CD4-positive, alpha-beta T cell (primary cell): ENCODE measurements at regions not wholly inside any gene's neighbourhood (a gene's known extent, or its start where the extent isn't known, plus 50 kb on each side); places are given as distances from the start of the nearest gene placed in this dataset.

Experiments
- ATAC-seq: fragments of 200-7000 bp; cut with Tn5 transposase; one replicate; pipeline ENCODE4 v1.10.0; 2022; ENCODE audit warnings: mild to moderate bottlenecking; ENCODE audit not compliant: poor library complexity
- CTCF ChIA-PET: fragments of 350-600 bp; sonication (Branson Sonifier 250); formaldehyde crosslinking; loops from one replicate; lab custom pipeline; 2021; ENCODE audit warnings: antibody characterized with exemption, inconsistent platforms; lab: Charles Lee
- POLR2A ChIA-PET: fragments of 350-600 bp; sonication (Branson Sonifier 250); formaldehyde crosslinking; loops from one replicate; lab custom pipeline; 2021; ENCODE audit warnings: antibody characterized with exemption, inconsistent platforms; lab: Charles Lee
- DNase-seq, 14 experiments: peaks; one replicate each; pipeline ENCODE4 v3.0.0-alpha.2; 2013 to 2020; ENCODE audit warnings: mixed read lengths in 2 of 14
- H3K27ac ChIP-seq, 2 donors: one replicate each; pipeline versions ENCODE4 v1.5.1 to v1.7.0; 2013; ENCODE audit warnings: low read length in 2 of 2, low read depth in 1 of 2, mild to moderate bottlenecking in 1 of 2
- H3K27me3 ChIP-seq, 2 experiments: 1 replicate in 1 of 2; 2 replicates in 1 of 2; pipeline versions ENCODE4 v1.6.1 to v1.7.0; 2013; ENCODE audit warnings: low read length in 2 of 2, control low read depth in 1 of 2, mild to moderate bottlenecking in 1 of 2, moderate library complexity in 1 of 2; ENCODE audit not compliant: insufficient read depth in 2 of 2, control insufficient read depth in 1 of 2
- H3K36me3 ChIP-seq: one replicate; pipeline ENCODE4 v1.6.1; 2013; ENCODE audit warnings: low read length, control low read depth; ENCODE audit not compliant: insufficient read depth
- H3K4me1 ChIP-seq: one replicate; pipeline ENCODE4 v1.6.1; 2013; ENCODE audit warnings: low read length, control low read depth; ENCODE audit not compliant: insufficient read depth
- H3K4me3 ChIP-seq: one replicate; pipeline ENCODE4 v1.5.1; 2013; ENCODE audit warnings: mild to moderate bottlenecking, low read length, moderate library complexity
- H3K9me3 ChIP-seq, 2 experiments: 1 replicate in 1 of 2; 2 replicates in 1 of 2; pipeline versions ENCODE4 v1.6.1 to v1.7.0; 2013; ENCODE audit warnings: low read length in 2 of 2, mild to moderate bottlenecking in 2 of 2, control low read depth in 1 of 2, moderate library complexity in 1 of 2; ENCODE audit not compliant: control insufficient read depth in 1 of 2, insufficient read depth in 1 of 2
- H3K27ac Mint-ChIP-seq: one replicate; pipeline ENCODE4 v1.8.0; 2020; ENCODE audit warnings: mixed read lengths
- H3K27me3 Mint-ChIP-seq: one replicate; pipeline ENCODE4 v1.8.0; 2021; ENCODE audit warnings: mixed read lengths
- H3K36me3 Mint-ChIP-seq: one replicate; pipeline ENCODE4 v1.8.0; 2021; ENCODE audit warnings: low read depth, mixed read lengths
- H3K4me1 Mint-ChIP-seq: one replicate; pipeline ENCODE4 v1.8.0; 2021; ENCODE audit warnings: low read depth, mixed read lengths
- H3K4me3 Mint-ChIP-seq: one replicate; pipeline ENCODE4 v1.8.0; 2020; ENCODE audit warnings: mild to moderate bottlenecking, mixed read lengths
- H3K9me3 Mint-ChIP-seq: one replicate; pipeline ENCODE4 v1.8.0; 2020; ENCODE audit warnings: mixed read lengths
- intact Hi-C, 2 experiments: fragments of 100-400 bp; cut with DNase I in 1 of 2; cut with micrococcal nuclease in 1 of 2; formaldehyde crosslinking; loops; one replicate each; pipeline versions ENCODE4 v1.15.1 to v1.9.0; 2023 to 2025; cut with DNase I, micrococcal nuclease
- TF ChIP-seq, protein P1 (sequence below): fragments of 200-600 bp; IDR thresholded peaks from one replicate; pipeline ENCODE4 v1.8.0; 2022; ENCODE audit warnings: antibody characterized with exemption, mild to moderate bottlenecking

DNA sequence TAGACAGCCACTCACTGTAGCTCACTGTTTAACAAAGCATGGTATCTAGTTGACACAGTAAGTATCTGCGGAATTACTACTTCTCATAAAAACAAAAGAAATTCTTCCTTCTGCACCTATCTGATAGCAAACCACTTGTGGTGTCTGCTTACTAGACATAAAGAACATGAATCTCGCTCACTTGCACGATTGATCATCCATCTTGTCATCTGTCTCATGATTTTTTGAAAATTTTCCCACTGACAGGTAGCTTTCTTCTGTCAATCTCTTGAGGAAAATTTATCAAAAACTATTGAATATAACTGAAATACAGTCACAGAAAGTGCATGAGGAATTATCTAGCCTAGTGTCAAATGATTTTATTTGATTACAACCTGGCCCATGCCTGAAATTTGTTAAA lies 291.6 kb upstream of the ANO3 start:
- Mint-ChIP-seq H3K27ac (no peak overlapping the region), H3K9me3 (peaks cover 6% of the 10 kb centered on the region), H3K36me3 (no peaks in the 10 kb centered on the region), H3K4me3 (no peak overlapping the region), H3K4me1 (no peaks in the 10 kb centered on the region), H3K27me3 (no peaks in the 10 kb centered on the region)
- TF ChIP-seq, protein P1, sequence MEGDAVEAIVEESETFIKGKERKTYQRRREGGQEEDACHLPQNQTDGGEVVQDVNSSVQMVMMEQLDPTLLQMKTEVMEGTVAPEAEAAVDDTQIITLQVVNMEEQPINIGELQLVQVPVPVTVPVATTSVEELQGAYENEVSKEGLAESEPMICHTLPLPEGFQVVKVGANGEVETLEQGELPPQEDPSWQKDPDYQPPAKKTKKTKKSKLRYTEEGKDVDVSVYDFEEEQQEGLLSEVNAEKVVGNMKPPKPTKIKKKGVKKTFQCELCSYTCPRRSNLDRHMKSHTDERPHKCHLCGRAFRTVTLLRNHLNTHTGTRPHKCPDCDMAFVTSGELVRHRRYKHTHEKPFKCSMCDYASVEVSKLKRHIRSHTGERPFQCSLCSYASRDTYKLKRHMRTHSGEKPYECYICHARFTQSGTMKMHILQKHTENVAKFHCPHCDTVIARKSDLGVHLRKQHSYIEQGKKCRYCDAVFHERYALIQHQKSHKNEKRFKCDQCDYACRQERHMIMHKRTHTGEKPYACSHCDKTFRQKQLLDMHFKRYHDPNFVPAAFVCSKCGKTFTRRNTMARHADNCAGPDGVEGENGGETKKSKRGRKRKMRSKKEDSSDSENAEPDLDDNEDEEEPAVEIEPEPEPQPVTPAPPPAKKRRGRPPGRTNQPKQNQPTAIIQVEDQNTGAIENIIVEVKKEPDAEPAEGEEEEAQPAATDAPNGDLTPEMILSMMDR: no peak
- ChIA-PET CTCF (no interaction called here), POLR2A (no interaction called here)
- intact Hi-C loops: no loop called here
- Histone ChIP-seq H3K9me3 (peaks cover 0 to 4% of the 10 kb centered on the region in 2 experiments), H3K4me1 (no peaks in the 10 kb centered on the region), H3K27ac (no peak overlapping the region), H3K27me3 (no peaks in the 10 kb centered on the region), H3K36me3 (no peaks in the 10 kb centered on the region), H3K4me3 (no peak overlapping the region)
- ATAC-seq (no peak), DNase-seq (no peak)

- H3K27ac Mint-ChIP-seq: no peak overlapping the region
- intact Hi-C loops: no loop called here
Measured at GRCh38 chr11:26042113-26042512, 289.8 kb upstream of the ANO3 start.

GRCh38 chr11:26043665-26044064 lies 288.3 kb upstream of the ANO3 start:
- no peaks in the 10 kb centered on the region for H3K36me3 ChIP-seq
- TF ChIP-seq, protein P1: no peak
- peaks cover 10% of the 10 kb centered on the region for H3K9me3 Mint-ChIP-seq
- no peaks in the 10 kb centered on the region for H3K4me1 ChIP-seq
- ChIA-PET POLR2A (no interaction called here), CTCF (no interaction called here)
- no peak for ATAC-seq
- no peak overlapping the region for H3K27ac Mint-ChIP-seq
- no peaks in the 10 kb centered on the region for H3K4me1 Mint-ChIP-seq
- H3K9me3 ChIP-seq: peaks cover 0 to 4% of the 10 kb centered on the region in 2 experiments
- intact Hi-C loops: no loop called here
- H3K27ac ChIP-seq: no peak overlapping the region
- DNase-seq: no peak
- H3K27me3 Mint-ChIP-seq: no peaks in the 10 kb centered on the region
- no peak overlapping the region for H3K4me3 ChIP-seq
- no peaks in the 10 kb centered on the region for H3K27me3 ChIP-seq
- no peaks in the 10 kb centered on the region for H3K36me3 Mint-ChIP-seq
- H3K4me3 Mint-ChIP-seq: no peak overlapping the region

More at GRCh38 chr11:26042113-26042512, 289.8 kb upstream of the ANO3 start:
- H3K4me3 Mint-ChIP-seq: no peak overlapping the region
- H3K27me3 Mint-ChIP-seq: no peaks in the 10 kb centered on the region
- H3K4me3 ChIP-seq: no peak overlapping the region
- no peaks in the 10 kb centered on the region for H3K4me1 Mint-ChIP-seq
- H3K36me3 ChIP-seq: no peaks in the 10 kb centered on the region
- H3K27ac ChIP-seq: no peak overlapping the region
- H3K4me1 ChIP-seq: no peaks in the 10 kb centered on the region
- CTCF ChIA-PET: no interaction called here
- ATAC-seq (no peak), DNase-seq (no peak)
- POLR2A ChIA-PET: no interaction called here
- H3K27me3 ChIP-seq: no peaks in the 10 kb centered on the region
- TF ChIP-seq, protein P1: no peak
- H3K9me3 ChIP-seq: peaks cover 0 to 4% of the 10 kb centered on the region in 2 experiments
- H3K9me3 Mint-ChIP-seq: peaks cover 8% of the 10 kb centered on the region
- H3K36me3 Mint-ChIP-seq: no peaks in the 10 kb centered on the region
